Stimulated activated memory B cell treated with anti-CD40 and anti-IgM and Interleukin-4, amounts not matched to agents 10 μg/mL and 1 μg/mL and 100 μg/mL, for 72 hours (primary cell): ENCODE measurements at regions not wholly inside any gene's neighbourhood (a gene's known extent, or its start where the extent isn't known, plus 50 kb on each side); places are given as distances from the start of the nearest gene placed in this dataset.

ENCODE experiments used
- ATAC-seq: fragments of 150-1000 bp; cut with Tn5 transposase; 2 replicates; pipeline ENCODE4 v1.10.0; 2021
- H3K27ac Mint-ChIP-seq: one replicate; pipeline ENCODE4 v1.8.0; 2022; ENCODE audit warnings: mild to moderate bottlenecking, mixed read lengths
- H3K27me3 Mint-ChIP-seq: one replicate; pipeline ENCODE4 v1.8.0; 2022; ENCODE audit warnings: mixed read lengths
- H3K36me3 Mint-ChIP-seq: one replicate; pipeline ENCODE4 v1.8.0; 2022; ENCODE audit warnings: mixed read lengths
- H3K4me1 Mint-ChIP-seq: one replicate; pipeline ENCODE4 v1.8.0; 2022; ENCODE audit warnings: mixed read lengths
- H3K4me3 Mint-ChIP-seq: one replicate; pipeline ENCODE4 v1.8.0; 2022; ENCODE audit warnings: mild to moderate bottlenecking, moderate library complexity, mixed read lengths
- H3K9me3 Mint-ChIP-seq: one replicate; pipeline ENCODE4 v1.8.0; 2022; ENCODE audit warnings: mixed read lengths

GRCh38 chr19:28874742-28875141, 338.2 kb downstream of the UQCRFS1 start:
- Mint-ChIP-seq H3K9me3 (peaks cover 4% of the 10 kb centered on the region), H3K27ac (no peak overlapping the region), H3K4me3 (no peak overlapping the region), H3K27me3 (no peaks in the 10 kb centered on the region), H3K4me1 (no peaks in the 10 kb centered on the region), H3K36me3 (no peaks in the 10 kb centered on the region)
- ATAC-seq = no peak

DNA sequence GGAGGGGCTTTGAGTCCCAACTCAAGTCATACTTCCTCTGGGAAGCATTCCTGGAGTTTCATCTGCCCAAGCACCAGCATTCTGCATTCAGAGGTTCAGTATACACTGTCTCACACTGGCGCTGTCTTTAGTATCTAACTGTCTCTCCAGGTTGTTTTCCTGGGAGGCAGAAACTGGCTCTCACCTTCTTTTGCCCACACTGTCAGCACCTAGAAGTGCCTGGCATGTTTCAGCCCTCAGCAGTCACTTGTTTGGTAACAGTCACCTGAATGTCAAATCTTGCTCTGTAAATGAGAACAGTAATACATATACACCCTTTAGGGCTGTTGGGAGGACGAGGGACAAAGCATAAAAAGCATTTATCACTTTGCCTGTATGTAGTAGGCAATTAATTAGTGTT, 339.6 kb downstream of the UQCRFS1 start:
- Mint-ChIP-seq H3K27ac (no peak overlapping the region), H3K27me3 (no peaks in the 10 kb centered on the region), H3K4me3 (no peak overlapping the region), H3K36me3 (no peaks in the 10 kb centered on the region), H3K4me1 (no peaks in the 10 kb centered on the region), H3K9me3 (peaks cover 9% of the 10 kb centered on the region)
- ATAC-seq = no peak

GRCh38 chr19:28871099-28871725, 341.7 kb downstream of the UQCRFS1 start:
- no peak overlapping the region for H3K4me3 Mint-ChIP-seq
- ATAC-seq = no peak
- H3K27ac Mint-ChIP-seq = no peak overlapping the region
- no peaks in the 10 kb centered on the region for H3K36me3 Mint-ChIP-seq
- no peaks in the 10 kb centered on the region for H3K27me3 Mint-ChIP-seq
- peaks cover 14% of the 10 kb centered on the region for H3K9me3 Mint-ChIP-seq
- H3K4me1 Mint-ChIP-seq = no peaks in the 10 kb centered on the region

DNA sequence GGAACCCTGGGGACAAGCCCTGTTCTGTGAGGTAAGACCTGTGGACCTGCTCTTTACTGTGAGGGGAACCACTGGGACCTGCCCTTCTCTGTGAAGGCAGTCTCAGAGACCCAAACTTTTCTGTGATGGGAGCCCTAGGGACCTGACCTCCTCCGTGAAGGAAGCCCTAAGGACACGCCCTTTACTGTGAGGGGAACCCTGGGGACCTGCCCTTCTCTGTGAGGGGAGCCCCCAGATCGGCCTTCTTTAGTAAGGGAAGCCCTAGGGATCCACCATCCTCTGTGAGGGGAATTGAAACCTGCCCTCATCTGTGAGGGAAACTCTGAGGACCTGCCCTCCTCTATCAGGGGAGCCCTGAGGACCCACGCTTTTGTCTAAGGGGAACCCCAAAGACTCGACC, 343.5 kb downstream of the UQCRFS1 start:
- peak; percentile 60 for ATAC-seq
- Mint-ChIP-seq H3K9me3 (peaks cover 14% of the 10 kb centered on the region), H3K27ac (no peak overlapping the region), H3K4me1 (no peaks in the 10 kb centered on the region), H3K4me3 (no peak overlapping the region), H3K36me3 (no peaks in the 10 kb centered on the region), H3K27me3 (no peaks in the 10 kb centered on the region)

DNA sequence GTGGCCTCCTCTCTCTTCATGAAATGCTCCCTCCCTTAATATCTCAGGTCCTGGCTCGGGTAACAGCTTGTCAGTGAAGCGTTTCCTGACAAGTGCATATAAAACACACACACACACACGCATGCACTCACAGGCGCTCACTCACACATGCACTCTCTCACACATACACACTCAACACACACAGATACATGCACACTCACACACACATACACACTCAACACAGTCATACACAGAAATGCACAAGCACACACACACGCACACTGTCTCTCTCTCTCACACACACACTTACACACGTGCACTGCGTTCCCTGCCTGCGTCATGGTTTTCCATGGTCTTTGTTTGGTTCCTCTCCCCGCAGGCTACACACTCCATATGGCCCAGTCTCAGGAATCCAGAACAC, 344.1 kb downstream of the UQCRFS1 start:
- Mint-ChIP-seq H3K27me3 (no peaks in the 10 kb centered on the region), H3K9me3 (peaks cover 14% of the 10 kb centered on the region), H3K27ac (no peak overlapping the region), H3K4me1 (no peaks in the 10 kb centered on the region), H3K36me3 (no peaks in the 10 kb centered on the region), H3K4me3 (no peak overlapping the region)
- no peak for ATAC-seq

DNA sequence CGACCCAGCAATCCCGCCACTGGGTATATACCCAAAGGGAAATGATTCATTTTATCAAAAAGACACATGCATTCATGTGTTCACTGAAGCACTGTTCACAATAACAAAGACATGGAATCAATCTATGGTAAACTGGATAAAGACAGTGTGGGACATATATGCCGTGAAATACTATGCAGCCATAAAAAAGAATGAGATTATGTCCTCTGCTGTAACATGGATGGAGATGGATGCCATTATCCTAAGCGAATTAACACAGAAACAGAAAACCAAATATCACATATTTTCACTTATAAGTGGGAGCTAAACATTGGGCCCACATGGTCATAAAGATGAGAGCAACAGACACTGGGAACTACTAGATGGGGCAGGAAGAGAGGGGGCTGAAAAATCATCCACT, 345.0 kb downstream of the UQCRFS1 start:
- no peak overlapping the region for H3K27ac Mint-ChIP-seq
- H3K4me3 Mint-ChIP-seq = no peak overlapping the region
- peaks cover 14% of the 10 kb centered on the region for H3K9me3 Mint-ChIP-seq
- no peaks in the 10 kb centered on the region for H3K36me3 Mint-ChIP-seq
- H3K27me3 Mint-ChIP-seq = no peaks in the 10 kb centered on the region
- no peak for ATAC-seq
- no peaks in the 10 kb centered on the region for H3K4me1 Mint-ChIP-seq

GRCh38 chr19:28864577-28865042, 348.3 kb downstream of the UQCRFS1 start:
- Mint-ChIP-seq H3K4me1 (no peaks in the 10 kb centered on the region), H3K36me3 (no peaks in the 10 kb centered on the region), H3K4me3 (no peak overlapping the region), H3K27me3 (no peaks in the 10 kb centered on the region), H3K9me3 (peaks cover 10% of the 10 kb centered on the region), H3K27ac (no peak overlapping the region)
- no peak for ATAC-seq

GRCh38 chr19:28864024-28864503, 348.9 kb downstream of the UQCRFS1 start:
- Mint-ChIP-seq H3K27me3 (no peaks in the 10 kb centered on the region), H3K27ac (no peak overlapping the region), H3K4me3 (no peak overlapping the region), H3K36me3 (no peaks in the 10 kb centered on the region), H3K9me3 (peaks cover 10% of the 10 kb centered on the region), H3K4me1 (no peaks in the 10 kb centered on the region)
- no peak for ATAC-seq

DNA sequence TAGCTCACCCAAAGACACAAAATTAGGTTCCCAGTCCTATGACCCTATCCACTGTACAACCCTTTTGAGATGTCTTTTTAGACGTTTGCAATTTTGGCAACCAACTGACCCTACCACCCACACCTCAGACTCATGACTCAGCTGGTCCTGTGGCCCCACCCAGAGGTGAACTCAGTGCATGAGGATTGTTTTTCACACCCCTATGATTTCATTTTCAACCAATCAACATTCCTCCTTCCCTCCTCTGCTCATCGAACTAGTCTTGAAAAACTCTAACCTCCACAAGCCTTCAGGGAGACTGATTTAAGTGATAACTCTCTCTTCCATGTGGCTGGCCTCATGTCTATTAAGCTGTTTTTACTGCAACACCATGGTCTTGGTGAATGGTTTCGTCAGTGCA, 350.7 kb downstream of the UQCRFS1 start:
- Mint-ChIP-seq H3K4me3 (no peak overlapping the region), H3K27me3 (no peaks in the 10 kb centered on the region), H3K4me1 (no peaks in the 10 kb centered on the region), H3K9me3 (peaks cover 3% of the 10 kb centered on the region), H3K36me3 (no peaks in the 10 kb centered on the region), H3K27ac (no peak overlapping the region)
- ATAC-seq = no peak

GRCh38 chr19:28859811-28860210, 353.1 kb downstream of the UQCRFS1 start:
- H3K4me1 Mint-ChIP-seq = no peaks in the 10 kb centered on the region
- H3K9me3 Mint-ChIP-seq = peaks cover 3% of the 10 kb centered on the region
- no peaks in the 10 kb centered on the region for H3K27me3 Mint-ChIP-seq
- no peak for ATAC-seq
- H3K27ac Mint-ChIP-seq = no peak overlapping the region
- H3K36me3 Mint-ChIP-seq = no peaks in the 10 kb centered on the region
- H3K4me3 Mint-ChIP-seq = no peak overlapping the region

DNA sequence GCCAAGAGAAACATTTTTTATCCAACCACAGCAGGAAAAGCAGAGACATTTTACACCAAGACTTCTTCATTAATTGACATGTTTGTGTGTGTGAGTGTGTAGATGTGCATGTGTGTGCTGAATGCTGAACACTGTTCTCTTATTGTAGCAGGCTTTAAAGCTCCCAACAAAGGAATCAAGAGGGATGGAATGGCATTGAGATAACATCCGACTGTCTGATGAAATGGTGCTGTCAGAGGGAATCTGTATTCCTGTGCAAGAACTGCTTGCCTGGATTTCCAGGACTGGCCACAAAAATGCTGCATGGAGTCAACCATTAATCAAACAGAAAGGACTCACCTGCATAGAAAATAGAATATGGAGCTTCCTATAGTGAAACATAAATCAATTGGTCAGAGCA, 354.0 kb downstream of the UQCRFS1 start:
- peaks cover 7% of the 10 kb centered on the region for H3K9me3 Mint-ChIP-seq
- no peak overlapping the region for H3K27ac Mint-ChIP-seq
- H3K27me3 Mint-ChIP-seq = no peaks in the 10 kb centered on the region
- H3K4me3 Mint-ChIP-seq = no peak overlapping the region
- no peak for ATAC-seq
- H3K4me1 Mint-ChIP-seq = no peaks in the 10 kb centered on the region
- H3K36me3 Mint-ChIP-seq = no peaks in the 10 kb centered on the region

DNA sequence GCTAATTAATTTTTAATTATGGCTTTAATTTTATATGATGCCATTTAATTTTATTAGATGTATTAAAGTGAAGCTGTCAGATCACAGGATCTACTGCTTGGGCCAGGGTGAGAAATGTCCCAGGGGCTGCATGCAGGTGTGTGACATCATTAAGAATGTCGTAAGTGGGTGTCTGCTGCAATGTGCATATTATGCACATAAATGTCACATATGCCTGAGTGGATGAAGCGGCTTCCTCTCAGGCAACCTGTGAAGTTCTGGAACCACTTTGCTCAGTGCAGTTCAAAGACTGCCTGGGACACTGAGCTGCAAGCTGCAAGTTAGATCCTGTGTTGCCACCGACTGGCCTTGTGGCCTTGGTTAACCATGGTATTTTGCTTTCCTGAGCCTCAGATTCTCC, 355.0 kb downstream of the UQCRFS1 start:
- Mint-ChIP-seq H3K27me3 (no peaks in the 10 kb centered on the region), H3K27ac (no peak overlapping the region), H3K4me1 (no peaks in the 10 kb centered on the region), H3K36me3 (no peaks in the 10 kb centered on the region), H3K4me3 (no peak overlapping the region), H3K9me3 (peaks cover 9% of the 10 kb centered on the region)
- no peak for ATAC-seq

DNA sequence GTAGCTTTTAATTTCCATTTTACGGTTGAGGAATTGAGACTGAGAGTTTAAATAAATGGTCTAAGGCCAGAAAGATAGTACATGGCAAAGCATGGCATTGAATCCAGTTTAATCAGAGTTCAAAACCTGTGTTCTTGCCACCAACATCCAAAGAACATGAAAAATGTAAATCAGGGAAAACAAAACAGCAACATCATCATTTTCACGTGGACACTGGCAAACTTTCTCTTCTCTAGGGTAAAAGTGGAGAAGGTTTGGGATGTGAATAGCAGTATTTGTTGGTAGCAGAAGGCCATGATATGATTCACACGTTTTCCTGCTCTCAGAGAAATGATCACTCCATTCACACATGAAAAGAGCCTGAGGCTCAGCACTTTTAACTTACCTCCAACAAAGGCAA, 357.7 kb downstream of the UQCRFS1 start:
- Mint-ChIP-seq H3K4me3 (no peak overlapping the region), H3K36me3 (no peaks in the 10 kb centered on the region), H3K4me1 (no peaks in the 10 kb centered on the region), H3K27me3 (no peaks in the 10 kb centered on the region), H3K27ac (no peak overlapping the region), H3K9me3 (peaks cover 9% of the 10 kb centered on the region)
- no peak for ATAC-seq

- Mint-ChIP-seq H3K4me1 (no peaks in the 10 kb centered on the region), H3K36me3 (no peaks in the 10 kb centered on the region), H3K27ac (no peak overlapping the region), H3K27me3 (no peaks in the 10 kb centered on the region), H3K4me3 (no peak overlapping the region), H3K9me3 (no peaks in the 10 kb centered on the region)
- ATAC-seq = no peak
Observed at GRCh38 chr19:28847468-28847867, 365.5 kb downstream of the UQCRFS1 start.

DNA sequence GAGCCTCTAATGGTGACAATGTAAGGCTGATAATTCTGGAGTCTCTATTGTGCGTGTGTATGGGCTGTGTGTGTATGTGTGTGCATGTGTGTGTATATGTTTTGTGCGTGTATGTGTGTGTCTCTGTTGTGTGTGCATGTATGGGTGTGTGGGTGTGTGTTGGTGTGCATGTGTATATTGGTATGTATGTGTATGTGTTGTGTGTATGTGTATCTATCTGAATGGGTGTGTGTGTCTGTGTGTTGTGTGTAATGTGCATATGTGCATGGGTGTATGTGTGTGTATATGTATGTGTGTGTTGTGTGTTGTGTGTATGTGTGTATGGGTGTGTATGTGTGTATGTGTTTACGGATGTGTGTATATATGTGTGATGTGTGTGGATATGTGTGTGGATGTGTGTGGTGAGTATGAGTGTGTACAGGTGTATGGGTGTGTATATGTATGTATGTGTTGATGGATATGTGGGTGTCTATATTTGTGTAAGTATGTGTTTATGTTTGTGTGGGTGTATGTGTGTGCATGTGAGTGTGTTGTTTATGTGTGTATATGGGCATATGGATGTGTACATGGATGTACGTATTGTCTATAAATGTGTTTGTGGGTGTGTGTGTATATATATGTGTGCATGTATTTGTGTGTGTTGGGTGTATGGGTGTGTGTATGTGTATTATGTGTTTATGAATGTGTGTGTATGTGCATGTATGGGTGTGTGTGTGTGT, 366.7 kb downstream of the UQCRFS1 start:
- Mint-ChIP-seq H3K4me1 (no peaks in the 10 kb centered on the region), H3K27ac (no peak overlapping the region), H3K4me3 (no peak overlapping the region), H3K36me3 (no peaks in the 10 kb centered on the region), H3K9me3 (no peaks in the 10 kb centered on the region), H3K27me3 (no peaks in the 10 kb centered on the region)
- no peak for ATAC-seq

DNA sequence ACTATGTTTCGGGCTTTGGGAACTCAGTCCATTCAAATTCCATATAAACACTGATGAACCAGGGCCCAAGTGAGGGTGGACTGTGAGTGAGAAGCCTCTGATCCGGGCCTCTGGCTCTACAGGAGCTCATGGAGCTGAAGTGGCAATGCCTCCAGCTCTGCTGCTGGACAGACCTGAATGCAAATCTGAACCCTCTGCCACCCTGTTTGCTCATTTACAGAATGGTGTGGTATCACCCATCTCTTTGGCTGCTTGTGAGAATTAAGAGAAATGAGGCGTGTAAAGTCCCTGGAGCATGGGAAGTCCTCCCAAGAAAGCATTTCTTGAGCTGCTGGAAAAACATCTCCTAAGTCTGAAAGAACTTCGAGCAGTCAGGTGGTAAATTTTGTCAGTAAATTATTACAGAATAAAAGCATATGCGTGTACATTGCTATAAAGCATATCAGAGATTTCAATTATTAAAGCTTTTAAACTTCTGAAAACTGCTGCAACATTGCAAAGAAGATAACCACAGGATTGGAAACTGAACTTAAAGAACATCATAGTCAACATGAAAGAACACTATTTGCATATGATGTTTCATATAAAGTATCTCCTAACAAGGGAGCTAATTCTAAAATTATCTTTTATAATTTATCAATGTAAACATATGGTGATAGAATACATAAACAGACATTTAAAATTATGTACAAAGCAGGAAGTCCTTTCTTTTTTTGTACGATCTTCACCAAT, 369.0 kb downstream of the UQCRFS1 start:
- Mint-ChIP-seq H3K9me3 (peaks cover 3% of the 10 kb centered on the region), H3K27me3 (no peaks in the 10 kb centered on the region), H3K4me1 (no peaks in the 10 kb centered on the region), H3K27ac (no peak overlapping the region), H3K4me3 (no peak overlapping the region), H3K36me3 (no peaks in the 10 kb centered on the region)
- no peak for ATAC-seq
